ENCODE measurements at regions not wholly inside any gene's neighbourhood (a gene's known extent, or its start where the extent isn't known, plus 50 kb on each side); places are given as distances from the start of the nearest gene placed in this dataset.
"Not testable (repeated sequence)": the region's sequence is repeated elsewhere in the genome, so short reads cannot be mapped to it uniquely, and the experiment has no call there.

GRCh38 chr4:152074573-152074972 is 313.8 kb upstream of the GATB start:
- no peak for DNase-seq (ENCODE audit: low read depth in 2 of 3, low spot score in 2 of 3)

GRCh38 chr4:152074088-152074437 is 313.3 kb upstream of the GATB start:
- DNase-seq (ENCODE audit: low read depth in 2 of 3, low spot score in 2 of 3) = no peak

GRCh38 chr4:152073351-152074087 is 312.7 kb upstream of the GATB start:
- DNase-seq (ENCODE audit: low read depth in 2 of 3, low spot score in 2 of 3) = no peak

- DNase-seq (ENCODE audit: low read depth in 2 of 3, low spot score in 2 of 3) = no peak
Measured at GRCh38 chr4:152072906-152073305, 312.1 kb upstream of the GATB start.

GRCh38 chr4:152072001-152072485 is 311.2 kb upstream of the GATB start:
- DNase-seq (ENCODE audit: low read depth in 2 of 3, low spot score in 2 of 3) = no peak

- DNase-seq (ENCODE audit: low read depth in 2 of 3, low spot score in 2 of 3) = no peak
Measured at GRCh38 chr4:152070854-152071253, 310.0 kb upstream of the GATB start.

GRCh38 chr4:152068866-152069265 is 308.1 kb upstream of the GATB start:
- no peak for DNase-seq (ENCODE audit: low read depth in 2 of 3, low spot score in 2 of 3)

- no peak for DNase-seq (ENCODE audit: low read depth in 2 of 3, low spot score in 2 of 3)
Measured at GRCh38 chr4:152065545-152065944, 304.7 kb upstream of the GATB start.

- no peak for DNase-seq (ENCODE audit: low read depth in 2 of 3, low spot score in 2 of 3)
Measured at GRCh38 chr4:152064753-152065152, 303.9 kb upstream of the GATB start.

GRCh38 chr4:152064282-152064681 is 303.5 kb upstream of the GATB start:
- no peak for DNase-seq (ENCODE audit: low read depth in 2 of 3, low spot score in 2 of 3)

- peak in 1 of 3 donors; percentile 14 for DNase-seq (ENCODE audit: low read depth in 2 of 3, low spot score in 2 of 3)
Measured at GRCh38 chr4:152063621-152064240, 302.9 kb upstream of the GATB start.

- no peak for DNase-seq (ENCODE audit: low read depth in 2 of 3, low spot score in 2 of 3)
Measured at GRCh38 chr4:152062936-152063620, 302.3 kb upstream of the GATB start.

- no peak for DNase-seq (ENCODE audit: low read depth in 2 of 3, low spot score in 2 of 3)
Measured at GRCh38 chr4:152054731-152055130, 293.9 kb upstream of the GATB start.

GRCh38 chr4:152052451-152053057 is 291.7 kb upstream of the GATB start:
- peak in 1 of 3 donors; percentile 3 for DNase-seq (ENCODE audit: low read depth in 2 of 3, low spot score in 2 of 3)

- not testable (repeated sequence) for DNase-seq (ENCODE audit: low read depth in 2 of 3, low spot score in 2 of 3)
Measured at GRCh38 chr4:152051332-152051731, 290.5 kb upstream of the GATB start.

- no peak for DNase-seq (ENCODE audit: low read depth in 2 of 3, low spot score in 2 of 3)
Measured at GRCh38 chr4:152050106-152050505, 289.3 kb upstream of the GATB start.

GRCh38 chr4:152047451-152047850 is 286.6 kb upstream of the GATB start:
- DNase-seq (ENCODE audit: low read depth in 2 of 3, low spot score in 2 of 3) = no peak

GRCh38 chr4:152045807-152046571 is 285.2 kb upstream of the GATB start:
- DNase-seq (ENCODE audit: low read depth in 2 of 3, low spot score in 2 of 3) = peak in 2 of 3 donors; percentile 16 to 34

- DNase-seq (ENCODE audit: low read depth in 2 of 3, low spot score in 2 of 3) = peak in 1 of 3 donors; percentile 9
Measured at GRCh38 chr4:152045449-152045806, 284.6 kb upstream of the GATB start.

- DNase-seq (ENCODE audit: low read depth in 2 of 3, low spot score in 2 of 3) = no peak
Measured at GRCh38 chr4:152044331-152045036, 283.7 kb upstream of the GATB start.

All from hematopoietic multipotent progenitor cell (in vitro differentiated cells).